GM21367 (cell line): ENCODE measurements at regions not wholly inside any gene's neighbourhood (a gene's known extent, or its start where the extent isn't known, plus 50 kb on each side); places are given as distances from the start of the nearest gene placed in this dataset.

Source experiments
- ATAC-seq: cut with Tn5 transposase; IDR thresholded peaks from one replicate; pipeline ENCODE4 v1.9.1; 2021; ENCODE audit not compliant: unreplicated experiment

- no peak for ATAC-seq
Measured at GRCh38 chr6:41469156-41470028, 76.8 kb upstream of the FOXP4 start.

- ATAC-seq, result no peak
Measured at GRCh38 chr6:41470029-41470330, 76.2 kb upstream of the FOXP4 start.

- ATAC-seq, result no peak
Measured at GRCh38 chr6:41470331-41471063, 75.7 kb upstream of the FOXP4 start.

- ATAC-seq, result no peak
Measured at GRCh38 chr6:41471064-41471895, 74.9 kb upstream of the FOXP4 start.

GRCh38 chr6:41474213-41474933 is 71.8 kb upstream of the FOXP4 start:
- no peak for ATAC-seq

- ATAC-seq, result no peak
Measured at GRCh38 chr6:41475164-41475563, 71.0 kb upstream of the FOXP4 start.

- no peak for ATAC-seq
Measured at GRCh38 chr6:41475737-41476357, 70.3 kb upstream of the FOXP4 start.

GRCh38 chr6:41476401-41476800 is 69.8 kb upstream of the FOXP4 start:
- no peak for ATAC-seq

GRCh38 chr6:41477572-41477971 is 68.6 kb upstream of the FOXP4 start:
- no peak for ATAC-seq

GRCh38 chr6:41483943-41484342 is 62.2 kb upstream of the FOXP4 start:
- ATAC-seq, result no peak

GRCh38 chr6:41487860-41488432 is 58.2 kb upstream of the FOXP4 start:
- ATAC-seq, result no peak

- no peak for ATAC-seq
Measured at GRCh38 chr6:41488433-41489119, 57.6 kb upstream of the FOXP4 start.

- ATAC-seq, result no peak
Measured at GRCh38 chr6:41489120-41489851, 56.9 kb upstream of the FOXP4 start.

GRCh38 chr6:41492261-41492891 is 53.8 kb upstream of the FOXP4 start:
- no peak for ATAC-seq

GRCh38 chr6:41494212-41495110 is 51.7 kb upstream of the FOXP4 start:
- ATAC-seq, result no peak
